ENCODE measurements at regions not wholly inside any gene's neighbourhood (a gene's known extent, or its start where the extent isn't known, plus 50 kb on each side); places are given as distances from the start of the nearest gene placed in this dataset.
"Not testable (repeated sequence)": the region's sequence is repeated elsewhere in the genome, so short reads cannot be mapped to it uniquely, and the experiment has no call there.

DNA sequence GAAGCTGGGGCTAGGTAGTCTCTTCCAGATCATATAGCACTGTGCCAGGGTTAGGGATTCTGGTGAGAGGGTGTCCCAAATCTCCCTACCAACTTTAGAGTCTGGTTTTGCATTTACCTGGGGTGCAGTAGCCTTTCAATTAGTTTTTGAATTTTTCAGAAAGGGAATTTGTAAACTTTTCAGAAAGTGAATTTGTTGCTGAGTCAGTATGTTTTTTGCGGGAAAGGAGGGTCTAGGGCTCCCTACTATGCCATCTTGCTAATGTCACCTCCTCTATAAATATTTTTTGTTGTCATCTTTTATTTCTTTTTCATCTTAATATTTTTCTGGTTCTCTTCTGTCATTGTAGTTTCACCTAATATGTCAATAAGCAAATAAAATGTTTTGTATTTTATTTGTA is 95.8 kb upstream of the FAM98A start:
- no peak for DNase-seq (ENCODE audit: low read depth)

DNA sequence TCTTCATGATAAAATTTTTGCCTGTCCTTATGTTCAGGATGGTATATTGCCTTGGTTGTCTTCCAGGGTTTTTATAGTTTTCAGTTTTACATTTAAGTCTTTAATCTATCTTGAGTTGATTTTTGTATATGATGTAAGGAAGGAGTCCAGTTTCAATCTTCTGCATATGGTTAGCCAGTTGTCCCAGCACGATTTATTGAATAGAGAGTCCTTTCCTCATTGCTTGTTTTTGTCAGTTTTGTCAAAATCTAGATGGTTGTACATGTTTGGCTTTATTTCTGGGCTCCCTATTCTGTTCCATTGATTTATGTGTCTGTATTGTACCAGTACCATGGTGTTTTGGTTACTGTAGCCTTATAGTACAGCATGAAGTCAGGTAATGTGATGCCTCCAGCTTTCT is 91.6 kb upstream of the FAM98A start:
- DNase-seq (ENCODE audit: low read depth) = not testable (repeated sequence)

DNA sequence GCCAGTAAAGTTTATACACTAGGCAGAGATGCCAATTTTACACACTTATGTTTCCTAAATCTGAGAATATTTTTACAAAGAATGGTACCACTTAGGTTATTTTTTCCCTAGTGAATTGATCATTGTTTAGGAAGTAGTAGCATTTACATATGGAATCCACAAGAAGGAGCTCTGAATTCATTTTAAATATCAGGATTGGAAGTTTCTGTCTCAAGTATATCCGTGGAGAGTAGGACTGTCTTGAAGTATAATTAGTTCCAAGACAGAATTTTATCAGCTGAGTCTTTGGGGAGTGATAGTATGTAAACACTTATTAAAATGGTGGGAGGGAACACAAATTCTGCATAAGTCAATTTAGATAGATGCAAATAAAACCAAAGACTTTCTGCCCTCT is 82.3 kb upstream of the FAM98A start:
- DNase-seq (ENCODE audit: low read depth) = peak; percentile 32

DNA sequence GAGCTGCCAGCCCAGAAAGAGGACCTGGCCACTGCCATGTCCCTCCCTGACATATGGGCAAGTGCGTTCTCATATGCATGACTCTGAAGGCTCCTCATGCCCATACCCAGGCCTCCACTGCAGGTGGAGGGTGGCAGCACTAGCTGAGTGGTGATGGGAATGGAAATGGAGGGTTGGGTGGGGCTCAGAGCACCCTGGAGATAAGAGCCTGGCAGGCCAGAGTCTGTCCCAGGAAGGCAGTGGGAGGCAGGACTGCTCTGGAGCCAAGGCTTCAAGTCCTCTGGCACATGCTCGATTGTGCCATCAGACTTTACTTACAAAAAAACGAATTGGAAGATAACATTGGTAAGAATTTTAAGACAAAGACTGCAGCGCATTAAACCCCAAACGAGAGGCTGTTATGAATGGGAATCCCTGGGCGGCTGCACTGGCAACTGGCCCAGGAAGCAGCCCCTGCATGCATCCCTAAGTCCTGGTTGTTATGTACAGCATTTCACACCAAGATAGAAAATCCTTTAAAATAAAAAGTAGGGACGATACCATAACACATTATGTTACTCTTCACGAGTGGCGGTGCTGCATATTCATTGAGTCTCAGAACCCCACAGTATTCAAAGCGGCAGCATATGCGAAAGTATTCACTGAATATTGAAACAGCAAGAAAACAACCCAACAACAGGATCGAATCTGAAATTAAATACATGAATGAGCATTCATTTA is 81.7 kb upstream of the FAM98A start:
- DNase-seq (ENCODE audit: low read depth) = no peak

DNA sequence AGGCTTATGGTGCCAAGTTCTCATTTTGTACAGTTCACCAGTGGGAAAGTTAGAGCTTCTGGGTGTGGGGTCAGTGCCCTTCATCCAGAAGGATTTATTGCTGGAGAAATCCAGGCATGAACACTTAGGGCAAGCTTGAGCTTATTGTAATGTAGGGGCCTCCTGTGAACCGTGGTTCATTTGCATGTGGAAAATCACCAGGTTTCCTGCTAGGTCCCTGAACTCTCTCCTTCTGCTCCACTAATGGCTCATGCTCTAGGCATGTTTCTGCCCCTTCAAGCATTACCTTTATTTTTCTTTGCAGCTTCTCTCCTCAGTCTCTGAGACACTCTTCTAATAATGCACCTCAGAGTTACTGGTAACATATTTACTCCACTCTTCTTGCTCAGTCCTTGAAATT is 79.3 kb upstream of the FAM98A start:
- no peak for DNase-seq (ENCODE audit: low read depth)

DNA sequence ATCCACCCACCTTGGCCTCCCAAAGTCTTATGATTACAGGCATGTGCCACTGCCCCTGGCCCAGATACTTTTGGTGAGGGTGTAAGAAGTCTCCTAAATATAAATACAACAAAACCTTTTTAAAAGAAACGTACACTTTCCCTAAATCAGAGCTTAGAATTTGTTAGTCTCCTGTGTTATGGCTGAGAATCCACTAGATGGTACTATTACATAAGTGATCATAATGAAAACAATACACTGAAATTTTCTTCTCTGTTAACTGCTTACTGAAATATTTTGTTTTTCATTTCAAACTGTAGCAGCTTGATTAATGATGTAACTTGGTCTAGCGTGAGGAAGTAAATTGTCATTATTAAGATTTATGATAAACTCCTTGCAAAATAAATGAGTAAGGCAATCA is 74.8 kb upstream of the FAM98A start:
- DNase-seq (ENCODE audit: low read depth) = peak; percentile 6

DNA sequence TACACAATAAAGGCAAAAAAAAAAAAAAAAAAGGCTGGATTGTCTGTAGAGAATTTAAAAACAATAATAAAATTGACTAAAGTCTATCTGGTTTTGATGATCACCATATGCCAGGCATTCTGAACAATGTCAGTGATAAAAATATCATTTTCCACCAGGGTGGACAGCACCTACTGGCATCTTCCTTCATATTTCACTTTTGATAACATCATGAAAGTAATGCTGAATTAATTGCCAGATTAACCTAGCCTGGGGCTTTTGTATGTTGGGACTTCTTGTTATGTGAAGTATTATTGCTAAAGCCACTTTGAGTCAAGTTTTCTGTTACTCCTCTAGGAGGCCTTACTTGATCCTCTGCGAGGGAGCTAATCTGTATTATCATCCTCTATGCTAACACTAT is 73.8 kb upstream of the FAM98A start:
- DNase-seq (ENCODE audit: low read depth) = no peak

DNA sequence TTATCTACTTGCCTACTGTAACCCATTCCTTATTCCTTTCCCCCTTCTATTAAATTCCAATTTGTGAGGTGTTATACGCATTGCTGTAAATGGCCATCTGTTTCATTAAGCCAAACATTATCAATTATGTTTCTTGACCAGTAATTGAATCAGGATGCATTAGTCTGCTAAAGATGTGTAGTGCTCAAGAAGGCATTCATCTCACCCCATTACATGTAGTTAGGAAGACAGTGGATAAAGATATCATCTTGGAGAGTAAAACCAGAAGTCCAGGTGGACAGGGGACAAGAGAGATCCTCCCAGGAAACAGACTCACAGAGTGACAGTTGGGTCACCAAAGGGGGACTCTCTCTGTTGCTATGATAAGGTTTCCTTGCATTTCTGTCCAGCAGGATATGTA is 73.3 kb upstream of the FAM98A start:
- DNase-seq (ENCODE audit: low read depth) = no peak

DNA sequence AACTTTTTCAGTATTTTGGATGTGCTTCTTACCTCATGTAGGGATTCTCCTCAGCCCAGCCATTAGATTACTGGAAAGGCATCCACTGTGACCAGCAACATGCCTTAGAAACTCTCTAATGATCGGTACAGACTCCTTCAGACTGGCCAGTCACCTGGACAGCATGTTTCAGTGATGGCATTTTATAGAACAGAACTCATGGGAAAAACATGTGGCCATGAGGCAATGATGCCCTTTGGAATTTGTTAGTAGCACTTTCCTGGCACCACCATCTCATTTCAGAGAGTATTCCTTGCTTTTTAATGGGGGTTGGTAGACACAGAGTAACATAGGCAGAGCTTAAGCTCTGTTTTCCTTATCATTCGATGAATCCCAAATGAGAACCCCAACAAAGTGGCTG is 72.1 kb upstream of the FAM98A start:
- no peak for DNase-seq (ENCODE audit: low read depth)

DNA sequence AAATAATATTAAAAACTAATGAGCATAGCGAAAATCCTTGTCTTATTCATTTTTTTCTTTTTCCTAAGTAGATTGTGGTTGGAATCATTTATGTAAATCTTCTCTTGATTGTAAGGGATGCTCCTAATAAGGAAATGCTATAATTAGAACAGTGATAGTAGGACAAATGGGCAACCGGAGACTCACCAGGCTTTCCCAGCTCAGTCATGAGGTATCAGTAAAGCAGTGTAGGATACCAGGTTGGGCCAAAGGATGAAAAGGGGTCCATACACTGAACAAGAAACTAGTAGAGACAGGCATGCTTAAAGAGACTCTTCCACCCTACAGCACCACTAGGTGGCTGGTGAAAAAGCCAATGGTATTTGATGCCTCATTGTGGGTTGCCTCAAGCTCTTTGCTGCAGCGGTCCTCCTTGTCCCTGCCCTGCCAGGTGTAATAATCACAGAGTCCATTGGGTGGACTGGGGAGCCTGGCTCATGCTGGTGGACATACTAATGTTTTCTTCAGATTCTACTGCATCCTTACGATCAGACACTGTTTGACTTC is 71.4 kb upstream of the FAM98A start:
- no peak for DNase-seq (ENCODE audit: low read depth)

DNA sequence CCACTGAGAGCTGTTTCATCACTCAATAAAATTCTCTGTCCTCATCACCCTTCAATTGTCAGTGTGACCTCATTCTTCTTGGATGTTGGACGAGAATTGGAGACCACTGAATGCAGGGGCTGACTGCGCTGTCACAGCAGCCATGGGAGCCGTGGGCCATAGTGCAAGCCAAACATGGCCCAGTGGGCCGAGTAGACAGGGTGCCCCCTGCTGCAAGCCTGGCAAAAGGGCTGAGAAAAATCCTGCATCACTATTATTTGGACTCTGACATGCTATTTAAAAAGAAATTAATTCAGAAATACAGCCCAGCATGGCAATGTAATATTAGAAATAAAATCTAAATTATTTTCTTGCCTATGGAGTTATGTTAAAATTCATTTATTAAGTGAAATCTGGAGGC is 67.8 kb upstream of the FAM98A start:
- DNase-seq (ENCODE audit: low read depth) = no peak

DNA sequence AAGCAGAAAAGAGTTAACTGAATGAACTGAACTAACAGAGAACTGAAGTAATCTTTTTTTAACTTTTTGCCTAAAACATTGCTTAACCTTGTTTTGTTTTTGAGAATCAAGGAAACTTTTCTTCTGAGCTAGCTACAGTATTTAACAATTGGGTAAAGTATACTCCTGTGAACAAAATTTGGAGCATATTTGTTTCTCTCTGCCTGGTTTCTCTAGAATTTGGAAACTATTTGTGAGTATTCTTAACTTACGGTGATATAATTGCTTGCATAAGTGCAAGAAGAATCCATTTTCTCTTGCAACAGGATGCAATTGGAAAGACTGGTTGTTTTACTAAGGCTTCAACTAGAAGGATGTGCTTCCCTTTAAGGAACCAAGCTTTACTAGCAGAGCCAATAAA is 65.9 kb upstream of the FAM98A start:
- no peak for DNase-seq (ENCODE audit: low read depth)

DNA sequence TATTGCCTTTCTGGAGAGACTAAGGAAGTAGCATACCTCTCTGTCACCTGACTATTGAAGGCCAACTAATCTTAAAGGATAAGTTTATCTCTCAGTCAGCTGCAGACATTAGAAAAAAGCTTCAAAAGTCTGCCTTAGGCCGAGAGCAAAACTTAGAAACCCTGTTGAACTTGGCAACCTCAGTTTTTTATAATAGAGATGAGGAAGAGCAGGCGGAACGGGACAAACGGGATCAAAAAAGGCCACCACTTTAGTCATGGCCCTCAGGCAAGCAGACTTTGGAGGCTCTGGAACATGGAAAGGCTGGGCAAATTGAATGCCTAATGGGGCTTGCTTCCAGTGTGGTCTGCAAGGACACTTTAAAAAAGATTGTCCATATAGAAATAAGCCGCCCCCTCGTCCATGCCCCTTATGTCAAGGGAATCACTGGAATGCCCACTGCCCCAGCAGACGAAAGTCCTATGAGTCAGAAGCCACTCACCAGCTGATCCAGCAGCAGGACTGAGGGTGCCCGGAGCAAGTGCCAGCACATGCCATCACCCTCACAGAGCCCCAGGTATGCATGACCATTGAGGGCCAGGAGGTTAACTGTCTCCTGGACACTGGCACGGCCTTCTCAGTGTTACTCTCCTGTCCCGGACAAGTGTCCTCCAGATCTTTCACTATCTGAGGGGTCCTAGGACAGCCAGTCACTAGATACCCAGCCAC is 61.5 kb upstream of the FAM98A start:
- no peak for DNase-seq (ENCODE audit: low read depth)

DNA sequence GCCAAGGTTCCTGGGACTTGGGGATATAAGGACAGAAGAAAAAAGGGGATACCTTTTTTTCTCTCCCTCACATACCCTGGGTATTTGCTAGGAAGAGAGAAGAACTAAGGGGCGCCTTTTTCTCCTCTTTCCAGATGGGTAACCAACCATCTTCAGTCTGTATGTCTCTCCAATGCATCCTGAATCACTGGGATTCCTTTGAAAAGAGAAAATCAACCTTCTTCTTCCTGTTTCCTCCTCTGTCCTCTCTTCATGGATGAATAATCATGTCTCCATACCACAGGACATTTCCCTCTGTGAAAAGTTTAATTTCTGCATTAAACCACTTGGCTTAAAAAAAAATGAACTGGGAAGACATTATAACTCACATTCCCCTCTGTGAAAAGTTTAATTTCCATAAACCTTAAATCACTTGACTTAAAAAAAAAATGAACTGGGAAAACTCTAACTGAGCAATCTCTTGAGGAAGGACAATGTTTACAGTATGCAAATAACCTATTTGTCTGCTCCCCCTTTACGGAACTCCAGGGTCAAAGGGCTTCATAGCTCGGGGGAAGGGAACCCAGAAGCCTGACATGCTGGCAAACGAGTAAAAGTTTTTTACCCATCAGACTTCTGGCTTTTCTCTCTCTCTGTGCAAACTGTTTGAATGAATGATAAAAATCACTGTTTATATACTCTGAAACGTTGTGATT is 56.7 kb upstream of the FAM98A start:
- DNase-seq (ENCODE audit: low read depth) = no peak

DNA sequence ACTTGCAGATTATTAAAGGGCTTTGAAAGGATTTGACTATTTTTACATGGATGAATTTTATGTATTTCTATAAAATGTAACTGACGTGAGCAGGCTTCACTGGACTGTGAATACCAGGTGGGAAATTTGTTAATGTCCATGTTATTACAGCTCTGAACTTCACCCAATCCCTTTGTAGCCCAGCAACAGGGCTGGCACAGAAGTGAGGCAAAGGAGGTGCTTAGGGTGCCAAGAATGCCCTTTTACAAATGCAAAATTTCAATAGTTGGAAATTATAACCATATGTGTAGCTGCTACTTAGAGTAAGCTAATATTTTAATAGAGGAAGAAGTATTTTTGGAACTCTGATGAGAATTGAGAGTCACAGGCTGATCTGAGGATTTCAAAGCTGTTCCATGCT is 53.7 kb upstream of the FAM98A start:
- peak; percentile 54 for DNase-seq (ENCODE audit: low read depth)

DNA sequence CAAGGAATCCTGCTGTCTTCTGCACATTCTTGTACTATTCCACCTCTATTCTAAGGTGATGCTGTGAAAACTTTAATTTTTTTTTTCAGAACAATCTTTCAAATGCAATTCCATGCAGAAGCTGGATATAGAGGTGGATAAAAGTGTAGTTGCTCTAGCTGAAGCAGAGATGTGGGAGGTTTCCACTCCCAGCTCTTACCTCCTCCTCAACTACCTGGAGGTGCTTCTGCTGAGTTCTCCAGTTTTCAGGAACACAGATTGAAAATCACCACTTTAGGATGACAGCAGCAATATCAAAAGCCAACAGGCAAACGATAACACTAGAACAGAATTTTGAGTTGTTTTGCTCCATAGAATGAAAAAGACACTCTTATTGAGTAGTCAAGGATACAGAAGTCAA is 51.1 kb upstream of the FAM98A start:
- DNase-seq (ENCODE audit: low read depth) = no peak
